ENCODE measurements at regions not wholly inside any gene's neighbourhood (a gene's known extent, or its start where the extent isn't known, plus 50 kb on each side); places are given as distances from the start of the nearest gene placed in this dataset.

DNA sequence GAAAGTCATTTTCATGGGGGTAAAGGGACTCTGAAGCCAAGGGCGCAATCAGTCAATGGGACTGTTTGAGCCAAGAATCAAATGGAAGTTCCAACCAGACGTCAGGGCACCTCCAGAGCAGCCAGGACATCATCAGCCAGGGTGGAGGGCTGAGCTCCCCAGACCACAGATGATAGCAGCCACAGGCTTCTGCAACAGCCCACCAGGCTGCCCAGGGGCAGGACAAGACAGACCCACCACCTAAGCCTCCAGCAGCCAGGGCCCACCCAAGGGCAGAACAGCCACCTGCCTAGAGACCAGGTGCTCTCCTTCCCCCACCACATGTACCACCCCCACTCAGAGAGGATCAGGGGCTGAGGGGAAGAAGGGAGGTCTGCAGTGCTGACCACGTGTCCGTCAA lies 53.8 kb upstream of the SLC66A3 start:
- TF ChIP-seq Cebpa-rat (IDR thresholded peaks at IDR 0.05) = no peak
- Histone ChIP-seq H4K20me1 (no peaks in the 10 kb centered on the region), H3K9ac (no peak overlapping the region), H3K27ac (no peak overlapping the region), H3K27me3 (no peaks in the 10 kb centered on the region), H3K4me2 (peak overlapping the region in 1 of 11 experiments; percentile 20; a peak in 2 of 22 replicates), H3K4me3 (no peak overlapping the region), H3K4me1 (peaks cover 0 to 14% (median 0%) of the 10 kb centered on the region in 10 experiments; a peak in 1 of 20 replicates), H3K36me3 (no peaks in the 10 kb centered on the region), H3K9me3 (replicated peaks in 1 of 11) (no peaks in the 10 kb centered on the region)

DNA sequence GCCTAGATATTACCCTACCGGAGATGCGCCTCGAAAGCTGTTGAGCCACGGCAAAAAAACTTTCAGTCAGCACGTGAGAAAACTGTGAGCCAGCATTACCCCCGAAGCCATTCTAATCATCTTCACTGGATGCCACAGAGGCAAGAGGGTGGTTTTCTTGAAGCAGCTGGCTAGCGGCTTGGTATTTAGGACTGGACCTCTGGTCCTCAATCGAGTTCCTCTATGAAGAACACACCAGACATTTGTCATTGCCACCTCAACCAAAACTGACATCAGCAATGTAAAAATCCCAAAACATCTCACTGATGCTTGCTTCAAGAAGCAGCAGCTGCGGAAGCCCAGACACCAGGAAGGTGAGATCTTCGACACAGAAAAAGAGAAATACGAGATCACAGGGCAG lies 52.8 kb upstream of the SLC66A3 start:
- H3K9me3 ChIP-seq (replicated peaks in 1 of 11) = no peaks in the 10 kb centered on the region
- H4K20me1 ChIP-seq = no peaks in the 10 kb centered on the region
- H3K4me2 ChIP-seq = no peak overlapping the region
- no peaks in the 10 kb centered on the region for H3K36me3 ChIP-seq
- H3K4me3 ChIP-seq = no peak overlapping the region
- no peak for TF ChIP-seq Cebpa-rat (IDR thresholded peaks at IDR 0.05)
- no peak overlapping the region for H3K27ac ChIP-seq
- H3K4me1 ChIP-seq = peaks cover 0 to 14% (median 0%) of the 10 kb centered on the region in 10 experiments; a peak in 1 of 20 replicates
- H3K9ac ChIP-seq = no peak overlapping the region
- no peaks in the 10 kb centered on the region for H3K27me3 ChIP-seq

GRCh38 chr2:11102956-11103860 lies 52.1 kb upstream of the SLC66A3 start:
- Histone ChIP-seq H3K4me2 (no peak overlapping the region), H4K20me1 (no peaks in the 10 kb centered on the region), H3K9ac (no peak overlapping the region), H3K27me3 (no peaks in the 10 kb centered on the region), H3K36me3 (no peaks in the 10 kb centered on the region), H3K4me1 (peaks cover 0 to 14% (median 0%) of the 10 kb centered on the region in 10 experiments; a peak in 1 of 20 replicates), H3K27ac (no peak overlapping the region), H3K4me3 (no peak overlapping the region), H3K9me3 (replicated peaks in 1 of 11) (no peaks in the 10 kb centered on the region)
- no peak for TF ChIP-seq Cebpa-rat (IDR thresholded peaks at IDR 0.05)

- Histone ChIP-seq H3K9ac (no peak overlapping the region), H3K4me2 (no peak overlapping the region), H4K20me1 (no peaks in the 10 kb centered on the region), H3K4me3 (no peak overlapping the region), H3K4me1 (peaks cover 0 to 14% (median 0%) of the 10 kb centered on the region in 10 experiments; a peak in 1 of 20 replicates), H3K9me3 (replicated peaks in 1 of 11) (no peaks in the 10 kb centered on the region), H3K27me3 (no peaks in the 10 kb centered on the region), H3K36me3 (no peaks in the 10 kb centered on the region), H3K27ac (no peak overlapping the region)
- no peak for TF ChIP-seq Cebpa-rat (IDR thresholded peaks at IDR 0.05)
Observed at GRCh38 chr2:11103984-11104793, 51.1 kb upstream of the SLC66A3 start.

DNA sequence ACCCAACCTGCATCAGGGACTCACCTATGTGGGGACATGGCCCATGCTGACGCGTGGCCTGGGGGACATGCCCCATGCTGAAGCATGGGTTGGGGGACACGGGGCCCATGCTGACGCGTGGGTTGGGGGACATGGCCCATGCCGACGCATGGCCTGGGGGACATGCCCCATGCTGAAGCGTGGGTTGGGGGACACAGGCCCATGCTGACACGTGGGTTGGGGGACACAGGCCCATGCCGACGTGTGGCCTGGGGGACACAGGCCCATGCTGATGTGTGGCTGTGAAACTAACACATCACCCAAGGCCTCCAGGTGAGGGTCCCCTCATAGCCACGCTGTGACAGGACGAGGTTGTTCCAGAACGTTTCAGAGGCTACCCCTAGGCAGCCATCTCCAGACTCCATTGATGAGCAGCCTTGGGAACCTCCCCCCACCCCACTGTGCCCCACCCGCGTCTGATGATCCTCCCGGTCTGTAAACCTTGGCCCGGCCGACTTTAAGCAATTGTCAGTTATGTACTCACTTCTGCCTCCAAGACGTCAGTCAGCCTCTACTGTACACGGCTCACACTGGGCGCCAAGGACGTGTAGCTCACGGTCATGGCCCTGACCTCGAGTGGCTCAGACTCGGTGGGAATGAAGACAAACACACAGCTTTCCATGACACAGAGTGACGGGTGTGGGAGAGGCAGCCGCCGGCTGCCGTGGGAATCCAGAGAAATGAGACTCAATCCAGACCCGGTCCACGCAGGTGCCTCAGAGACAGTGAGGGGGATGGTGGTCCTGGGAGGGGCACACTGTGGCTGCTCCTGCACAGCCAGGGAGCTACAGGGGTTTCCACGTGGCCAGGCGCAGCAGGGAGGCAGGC lies 50.2 kb upstream of the SLC66A3 start:
- Histone ChIP-seq H3K4me3 (no peak overlapping the region), H3K9ac (no peak overlapping the region), H3K27ac (no peak overlapping the region), H3K36me3 (no peaks in the 10 kb centered on the region), H3K9me3 (replicated peaks in 1 of 11) (no peaks in the 10 kb centered on the region), H3K27me3 (no peaks in the 10 kb centered on the region), H4K20me1 (no peaks in the 10 kb centered on the region), H3K4me1 (peaks cover 0 to 14% (median 0%) of the 10 kb centered on the region in 10 experiments; a peak in 1 of 20 replicates), H3K4me2 (no peak overlapping the region)
- no peak for TF ChIP-seq Cebpa-rat (IDR thresholded peaks at IDR 0.05)

Measured in BLaER1 treated with 17β-estradiol and CSF1 and Interleukin-3, amounts not matched to agents 10 nM and 100 nM (cell line).